Upper lobe of left lung (tissue), 4 donors: ENCODE measurements at regions not wholly inside any gene's neighbourhood (a gene's known extent, or its start where the extent isn't known, plus 50 kb on each side); places are given as distances from the start of the nearest gene placed in this dataset.

Source experiments
- EP300 ChIP-seq, 4 donors: sonication (generic); formaldehyde crosslinking; IDR thresholded peaks; one replicate each; pipeline ENCODE4 v1.5.1; 2017; ENCODE audit warnings: antibody characterized with exemption in 4 of 4, control low read depth in 2 of 4
- POLR2A ChIP-seq, 4 donors: fragments of 450-650 bp; IDR thresholded peaks; one replicate each; pipeline ENCODE4 v1.5.1; 2016 to 2017; ENCODE audit warnings: antibody characterized with exemption in 4 of 4, mild to moderate bottlenecking in 2 of 4
- POLR2AphosphoS5 ChIP-seq, 2 donors: sonication (generic); formaldehyde crosslinking; IDR thresholded peaks; one replicate each; pipeline ENCODE4 v1.5.1; 2017; ENCODE audit warnings: antibody characterized with exemption in 2 of 2
- TF ChIP-seq, protein P1 (sequence below), 6 experiments: fragments of 450-650 bp in 4 of 6; fragments of 200-600 bp in 2 of 6; sonication (generic) in 2 of 6; IDR thresholded peaks; one replicate each; pipeline ENCODE4 v1.5.1; 2016 to 2019; ENCODE audit warnings: antibody characterized with exemption in 6 of 6

DNA sequence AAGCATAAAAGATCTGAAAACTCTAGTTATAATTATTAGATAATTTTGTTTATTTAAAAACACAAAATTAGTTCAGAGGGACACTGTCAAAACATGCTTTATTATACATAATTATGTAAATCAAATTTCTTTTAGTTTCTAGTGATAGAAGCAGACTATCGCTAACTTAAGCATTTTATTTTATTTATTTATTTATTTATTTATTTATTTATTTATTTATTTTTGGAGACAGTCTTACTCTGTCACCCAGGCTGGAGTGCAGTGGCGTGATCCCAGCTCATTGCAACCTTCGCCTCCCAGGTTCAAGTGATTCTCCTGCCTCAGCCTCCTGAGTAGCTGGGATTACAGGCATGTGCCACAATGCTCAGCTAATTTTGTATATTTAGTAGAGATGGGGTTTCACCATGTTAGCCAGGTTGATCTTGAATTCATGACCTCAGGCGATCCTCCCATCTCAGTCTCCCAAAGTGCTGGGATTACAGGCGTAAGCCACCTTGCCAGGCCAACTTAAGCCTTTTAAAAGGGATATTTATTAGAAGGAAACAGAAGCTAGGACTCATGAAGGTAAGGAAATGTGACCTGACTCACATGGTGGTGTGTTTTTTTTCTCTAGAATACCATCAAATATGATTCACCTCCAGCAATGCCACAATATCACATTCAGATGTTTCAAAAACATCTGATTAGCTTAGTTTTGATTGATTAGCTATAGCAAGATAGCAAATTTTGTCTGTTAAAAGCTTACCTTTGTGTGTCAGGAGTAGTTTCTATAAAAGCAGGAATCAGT is 1357.4 kb upstream of the ADGRL4 start:
- TF ChIP-seq, protein P1, sequence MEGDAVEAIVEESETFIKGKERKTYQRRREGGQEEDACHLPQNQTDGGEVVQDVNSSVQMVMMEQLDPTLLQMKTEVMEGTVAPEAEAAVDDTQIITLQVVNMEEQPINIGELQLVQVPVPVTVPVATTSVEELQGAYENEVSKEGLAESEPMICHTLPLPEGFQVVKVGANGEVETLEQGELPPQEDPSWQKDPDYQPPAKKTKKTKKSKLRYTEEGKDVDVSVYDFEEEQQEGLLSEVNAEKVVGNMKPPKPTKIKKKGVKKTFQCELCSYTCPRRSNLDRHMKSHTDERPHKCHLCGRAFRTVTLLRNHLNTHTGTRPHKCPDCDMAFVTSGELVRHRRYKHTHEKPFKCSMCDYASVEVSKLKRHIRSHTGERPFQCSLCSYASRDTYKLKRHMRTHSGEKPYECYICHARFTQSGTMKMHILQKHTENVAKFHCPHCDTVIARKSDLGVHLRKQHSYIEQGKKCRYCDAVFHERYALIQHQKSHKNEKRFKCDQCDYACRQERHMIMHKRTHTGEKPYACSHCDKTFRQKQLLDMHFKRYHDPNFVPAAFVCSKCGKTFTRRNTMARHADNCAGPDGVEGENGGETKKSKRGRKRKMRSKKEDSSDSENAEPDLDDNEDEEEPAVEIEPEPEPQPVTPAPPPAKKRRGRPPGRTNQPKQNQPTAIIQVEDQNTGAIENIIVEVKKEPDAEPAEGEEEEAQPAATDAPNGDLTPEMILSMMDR (IDR thresholded peaks at IDR 0.05): no peak
- TF ChIP-seq EP300 (IDR thresholded peaks at IDR 0.05) (no peak), POLR2A (IDR thresholded peaks at IDR 0.05) (no peak), POLR2AphosphoS5 (IDR thresholded peaks at IDR 0.05) (no peak)
